B cell (primary cell): ENCODE measurements at regions not wholly inside any gene's neighbourhood (a gene's known extent, or its start where the extent isn't known, plus 50 kb on each side); places are given as distances from the start of the nearest gene placed in this dataset.

Experiments
- ATAC-seq: fragments of 200-7000 bp; cut with Tn5 transposase; one replicate; pipeline ENCODE4 v1.10.0; 2021; ENCODE audit warnings: low read depth, mild to moderate bottlenecking, moderate number of reproducible peaks, moderate library complexity
- CTCF ChIA-PET: fragments of 350-600 bp; sonication (Branson Sonifier 250); formaldehyde crosslinking; loops from one replicate; lab custom pipeline; 2021; ENCODE audit warnings: antibody characterized with exemption, inconsistent platforms; lab: Charles Lee
- POLR2A ChIA-PET: fragments of 350-600 bp; sonication (Branson Sonifier 250); formaldehyde crosslinking; loops from one replicate; lab custom pipeline; 2021; ENCODE audit warnings: antibody characterized with exemption; lab: Charles Lee
- DNase-seq: peaks from one replicate; pipeline ENCODE4 v3.0.0; 2013
- H2AFZ ChIP-seq: 2 replicates; pipeline ENCODE4 v1.6.1; 2012; ENCODE audit warnings: mild to moderate bottlenecking, low read depth, low read length; ENCODE audit not compliant: insufficient read depth, poor library complexity, severe bottlenecking
- H3K27ac ChIP-seq, 2 donors: 1 replicate in 1 of 2; 2 replicates in 1 of 2; pipeline ENCODE4 v1.5.1; 2012 to 2013; ENCODE audit warnings: low read length in 2 of 2, mild to moderate bottlenecking in 2 of 2, moderate library complexity in 1 of 2
- H3K27me3 ChIP-seq, 4 experiments: fragments of 200-600 bp in 1 of 4; sonication (generic) in 1 of 4; replicated peaks in 1 of 4; 1 replicate in 2 of 4; 2 replicates in 2 of 4; pipeline versions ENCODE4 v1.6.1 to v1.7.0; 2013 to 2016; ENCODE audit warnings: low read length in 3 of 4, mild to moderate bottlenecking in 2 of 4, mixed read lengths in 1 of 4, moderate library complexity in 1 of 4; ENCODE audit not compliant: insufficient read depth in 4 of 4, control insufficient read depth in 3 of 4; ENCODE audit errors: control extremely low read depth in 1 of 4
- H3K36me3 ChIP-seq, 2 experiments: replicated peaks in 1 of 2; 1 replicate in 1 of 2; 2 replicates in 1 of 2; pipeline versions ENCODE4 v1.6.1 to v1.7.1; 2013; ENCODE audit warnings: low read length in 1 of 2; ENCODE audit not compliant: insufficient read depth in 2 of 2, control insufficient read depth in 1 of 2; ENCODE audit errors: control extremely low read depth in 1 of 2, extremely low read depth in 1 of 2
- H3K4me1 ChIP-seq, 2 donors: fragments of 200-600 bp in 1 of 2; sonication (generic) in 1 of 2; 1 replicate in 1 of 2; 2 replicates in 1 of 2; pipeline versions ENCODE4 v1.5.1 to v1.6.1; 2013 to 2017; ENCODE audit warnings: low read length in 2 of 2; ENCODE audit not compliant: control insufficient read depth in 2 of 2, insufficient read depth in 2 of 2
- H3K4me2 ChIP-seq: replicated peaks from 2 replicates; pipeline ENCODE3; 2012; ENCODE audit warnings: mild to moderate bottlenecking, low read depth, low read length; ENCODE audit not compliant: poor library complexity, severe bottlenecking
- H3K4me3 ChIP-seq, 5 experiments: fragments of 200-600 bp in 1 of 5; sonication (generic) in 1 of 5; 1 replicate in 3 of 5; 2 replicates in 2 of 5; pipeline versions ENCODE4 v1.5.1 to v1.7.0; 2011 to 2016; ENCODE audit warnings: low read length in 4 of 5, mild to moderate bottlenecking in 4 of 5, low read depth in 2 of 5, control low read depth in 1 of 5, moderate library complexity in 1 of 5; ENCODE audit not compliant: insufficient read depth in 1 of 5; ENCODE audit errors: control extremely low read depth in 1 of 5, extremely low read depth in 1 of 5
- H3K79me2 ChIP-seq: fragments of 200-600 bp; sonication (generic); one replicate; pipeline ENCODE4 v1.6.0; 2016; ENCODE audit warnings: low read length; ENCODE audit not compliant: control insufficient read depth, insufficient read depth
- H3K9ac ChIP-seq: fragments of 200-600 bp; sonication (generic); 2 replicates; pipeline ENCODE4 v1.6.1; 2017; ENCODE audit warnings: mild to moderate bottlenecking, low read length, moderate library complexity
- H3K9me3 ChIP-seq, 3 donors: one replicate each; pipeline versions ENCODE4 v1.6.1 to v1.7.1; 2013; ENCODE audit warnings: low read length in 2 of 3; ENCODE audit not compliant: control insufficient read depth in 2 of 3, insufficient read depth in 1 of 3; ENCODE audit errors: control extremely low read depth in 1 of 3
- H4K20me1 ChIP-seq: 2 replicates; pipeline ENCODE4 v1.6.0; 2012; ENCODE audit warnings: mild to moderate bottlenecking, low read length; ENCODE audit not compliant: insufficient read depth, control insufficient read depth, poor library complexity, severe bottlenecking
- H3K27ac Mint-ChIP-seq: one replicate; pipeline ENCODE4 v1.8.0; 2021; ENCODE audit warnings: mixed read lengths
- H3K27me3 Mint-ChIP-seq: one replicate; pipeline ENCODE4 v1.8.0; 2021; ENCODE audit warnings: mixed read lengths
- H3K4me1 Mint-ChIP-seq: one replicate; pipeline ENCODE4 v1.8.0; 2021; ENCODE audit warnings: mixed read lengths
- H3K4me3 Mint-ChIP-seq: one replicate; pipeline ENCODE4 v1.8.0; 2021; ENCODE audit warnings: mixed read lengths
- H3K9me3 Mint-ChIP-seq: one replicate; pipeline ENCODE4 v1.8.0; 2022; ENCODE audit warnings: mixed read lengths; ENCODE audit not compliant: insufficient read depth
- EZH2 ChIP-seq: IDR thresholded peaks from 2 replicates; pipeline ENCODE4 v1.6.1; 2012; ENCODE audit warnings: borderline replicate concordance, low read depth, mild to moderate bottlenecking, moderate library complexity, low read length; ENCODE audit not compliant: insufficient read depth, poor library complexity, severe bottlenecking
- WGBS: methylation state at CpG from one replicate; pipeline ENCODE4 v1.1.5; 2013; ENCODE audit warnings: missing lambda C conversion rate; ENCODE audit not compliant: insufficient coverage; 5-methylcytosine and 5-hydroxymethylcytosine counted together
- intact Hi-C: fragments of 100-400 bp; cut with micrococcal nuclease; formaldehyde crosslinking; loops from one replicate; pipeline ENCODE4 v1.10.0; 2022
- TF ChIP-seq, protein P1 (sequence below): fragments of 200-600 bp; IDR thresholded peaks from one replicate; pipeline ENCODE4 v1.8.0; 2022; ENCODE audit warnings: antibody characterized with exemption, mild to moderate bottlenecking

DNA sequence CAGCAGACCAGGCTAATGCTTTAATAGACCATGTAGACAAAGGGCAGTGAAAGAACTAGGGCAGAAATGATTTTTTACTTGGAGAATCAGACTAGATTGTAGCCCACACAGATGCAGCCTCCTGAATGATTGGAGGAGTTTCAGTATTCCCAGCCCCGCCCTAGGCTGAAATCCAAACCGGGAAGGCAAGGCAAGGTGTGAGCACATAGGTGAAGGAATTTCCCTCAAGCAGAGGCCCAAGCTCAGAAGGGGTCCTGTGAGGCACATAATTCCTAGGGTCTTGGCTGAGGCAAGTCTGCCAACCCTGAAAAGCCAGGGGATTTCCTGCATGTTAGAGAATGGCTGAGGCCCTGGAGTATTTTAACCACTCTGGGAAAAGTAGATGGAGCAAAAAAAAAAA lies 56.4 kb upstream of the PAK3 start:
- Mint-ChIP-seq H3K27ac (no peak overlapping the region), H3K4me3 (no peak overlapping the region), H3K27me3 (no peaks in the 10 kb centered on the region), H3K9me3 (no peaks in the 10 kb centered on the region), H3K4me1 (no peaks in the 10 kb centered on the region)
- Histone ChIP-seq H3K27me3 (no peaks in the 10 kb centered on the region), H3K79me2 (no peaks in the 10 kb centered on the region), H3K4me2 (no peak overlapping the region), H3K4me1 (no peaks in the 10 kb centered on the region), H3K9me3 (no peaks in the 10 kb centered on the region), H3K9ac (no peak overlapping the region), H3K4me3 (no peak overlapping the region), H4K20me1 (no peaks in the 10 kb centered on the region), H3K36me3 (no peaks in the 10 kb centered on the region), H3K27ac (no peak overlapping the region), H2AFZ (no peak overlapping the region)
- ATAC-seq (no peak), DNase-seq (no peak)
- WGBS, result no CpG with 5 or more reads among the region's 2 CpGs
- CTCF ChIA-PET, result no interaction called here
- POLR2A ChIA-PET, result no interaction called here
- TF ChIP-seq, protein P1, sequence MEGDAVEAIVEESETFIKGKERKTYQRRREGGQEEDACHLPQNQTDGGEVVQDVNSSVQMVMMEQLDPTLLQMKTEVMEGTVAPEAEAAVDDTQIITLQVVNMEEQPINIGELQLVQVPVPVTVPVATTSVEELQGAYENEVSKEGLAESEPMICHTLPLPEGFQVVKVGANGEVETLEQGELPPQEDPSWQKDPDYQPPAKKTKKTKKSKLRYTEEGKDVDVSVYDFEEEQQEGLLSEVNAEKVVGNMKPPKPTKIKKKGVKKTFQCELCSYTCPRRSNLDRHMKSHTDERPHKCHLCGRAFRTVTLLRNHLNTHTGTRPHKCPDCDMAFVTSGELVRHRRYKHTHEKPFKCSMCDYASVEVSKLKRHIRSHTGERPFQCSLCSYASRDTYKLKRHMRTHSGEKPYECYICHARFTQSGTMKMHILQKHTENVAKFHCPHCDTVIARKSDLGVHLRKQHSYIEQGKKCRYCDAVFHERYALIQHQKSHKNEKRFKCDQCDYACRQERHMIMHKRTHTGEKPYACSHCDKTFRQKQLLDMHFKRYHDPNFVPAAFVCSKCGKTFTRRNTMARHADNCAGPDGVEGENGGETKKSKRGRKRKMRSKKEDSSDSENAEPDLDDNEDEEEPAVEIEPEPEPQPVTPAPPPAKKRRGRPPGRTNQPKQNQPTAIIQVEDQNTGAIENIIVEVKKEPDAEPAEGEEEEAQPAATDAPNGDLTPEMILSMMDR, result no peak
- no peak for TF ChIP-seq EZH2
- intact Hi-C loops, result no loop called here

DNA sequence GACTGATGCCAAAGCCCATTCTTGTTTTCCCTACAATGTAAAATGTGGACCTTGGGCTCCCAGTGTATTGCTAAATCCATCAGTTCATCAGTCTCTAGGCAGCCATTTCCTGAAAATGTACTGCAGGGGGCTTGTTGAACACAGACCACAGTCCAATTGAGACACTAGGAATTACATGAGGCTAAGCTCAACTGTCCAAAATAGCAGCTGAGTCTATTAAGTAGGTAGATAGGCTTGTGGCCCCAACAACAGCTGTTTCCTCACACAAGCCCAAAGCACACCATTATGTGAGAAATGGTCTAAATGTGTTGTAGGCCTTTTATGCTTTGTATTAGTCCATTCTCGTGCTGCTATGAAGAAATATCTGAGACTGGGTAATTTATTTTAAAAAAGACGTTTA lies 60.0 kb upstream of the PAK3 start:
- Histone ChIP-seq H3K79me2 (no peaks in the 10 kb centered on the region), H3K36me3 (no peaks in the 10 kb centered on the region), H3K27me3 (no peaks in the 10 kb centered on the region), H4K20me1 (no peaks in the 10 kb centered on the region), H2AFZ (no peak overlapping the region), H3K9ac (no peak overlapping the region), H3K9me3 (no peaks in the 10 kb centered on the region), H3K4me3 (no peak overlapping the region), H3K27ac (no peak overlapping the region), H3K4me1 (no peaks in the 10 kb centered on the region), H3K4me2 (no peak overlapping the region)
- no CpG with 5 or more reads among the region's 2 CpGs for WGBS
- no peak overlapping the region for H3K4me3 Mint-ChIP-seq
- H3K9me3 Mint-ChIP-seq, result no peaks in the 10 kb centered on the region
- DNase-seq (no peak), ATAC-seq (no peak)
- no peaks in the 10 kb centered on the region for H3K4me1 Mint-ChIP-seq
- TF ChIP-seq, protein P1, result no peak
- no peak for TF ChIP-seq EZH2
- CTCF ChIA-PET, result no interaction called here
- H3K27ac Mint-ChIP-seq, result no peak overlapping the region
- no peaks in the 10 kb centered on the region for H3K27me3 Mint-ChIP-seq
- POLR2A ChIA-PET, result no interaction called here
- intact Hi-C loops, result no loop called here
